Astrocyte of the cerebellum (primary cell): ENCODE measurements at regions not wholly inside any gene's neighbourhood (a gene's known extent, or its start where the extent isn't known, plus 50 kb on each side); places are given as distances from the start of the nearest gene placed in this dataset.
A peak's percentile ranks its signal among the peaks of the same experiment; 100 is the strongest.

Source experiments
- DNase-seq: peaks from one replicate; pipeline ENCODE4 v3.0.0-alpha.2; 2011; ENCODE audit warnings: low read depth
- H3K4me3 ChIP-seq: 2 replicates; pipeline ENCODE4 v1.5.1; 2011; ENCODE audit warnings: mild to moderate bottlenecking, low read depth, low read length, moderate library complexity
- in situ Hi-C: cut with HindIII; loops from 2 replicates; pipeline ENCODE4 v1.10.0; 2017; ENCODE audit warnings: low sequenced_read_pairs
- TF ChIP-seq, protein P1 (sequence below): IDR thresholded peaks from 2 replicates; pipeline ENCODE4 v1.5.1; 2012; ENCODE audit warnings: low read length, low read depth, moderate library complexity, mild to moderate bottlenecking; ENCODE audit errors: missing control alignments

DNA sequence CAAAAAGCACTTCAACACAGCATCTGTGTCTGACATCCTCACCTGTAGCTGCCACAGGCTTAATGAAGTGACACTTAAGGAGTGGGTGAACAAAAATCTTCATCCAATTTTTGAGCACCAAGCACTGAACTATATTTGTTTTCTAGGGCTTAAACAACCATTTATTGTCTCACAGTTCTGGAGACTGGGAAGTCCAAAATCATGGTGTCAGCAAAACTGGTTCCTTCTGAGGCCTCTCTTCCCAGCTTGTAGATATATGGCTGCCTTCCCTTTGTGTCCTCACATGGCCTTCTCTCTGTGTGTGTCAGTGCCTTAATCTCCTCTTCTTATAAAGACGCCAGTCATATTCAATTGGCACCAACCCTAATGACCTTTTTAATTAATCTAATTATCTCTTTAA lies 189.2 kb upstream of the CLNK start:
- no peak for DNase-seq
- TF ChIP-seq, protein P1, sequence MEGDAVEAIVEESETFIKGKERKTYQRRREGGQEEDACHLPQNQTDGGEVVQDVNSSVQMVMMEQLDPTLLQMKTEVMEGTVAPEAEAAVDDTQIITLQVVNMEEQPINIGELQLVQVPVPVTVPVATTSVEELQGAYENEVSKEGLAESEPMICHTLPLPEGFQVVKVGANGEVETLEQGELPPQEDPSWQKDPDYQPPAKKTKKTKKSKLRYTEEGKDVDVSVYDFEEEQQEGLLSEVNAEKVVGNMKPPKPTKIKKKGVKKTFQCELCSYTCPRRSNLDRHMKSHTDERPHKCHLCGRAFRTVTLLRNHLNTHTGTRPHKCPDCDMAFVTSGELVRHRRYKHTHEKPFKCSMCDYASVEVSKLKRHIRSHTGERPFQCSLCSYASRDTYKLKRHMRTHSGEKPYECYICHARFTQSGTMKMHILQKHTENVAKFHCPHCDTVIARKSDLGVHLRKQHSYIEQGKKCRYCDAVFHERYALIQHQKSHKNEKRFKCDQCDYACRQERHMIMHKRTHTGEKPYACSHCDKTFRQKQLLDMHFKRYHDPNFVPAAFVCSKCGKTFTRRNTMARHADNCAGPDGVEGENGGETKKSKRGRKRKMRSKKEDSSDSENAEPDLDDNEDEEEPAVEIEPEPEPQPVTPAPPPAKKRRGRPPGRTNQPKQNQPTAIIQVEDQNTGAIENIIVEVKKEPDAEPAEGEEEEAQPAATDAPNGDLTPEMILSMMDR: no peak
- H3K4me3 ChIP-seq: no peak overlapping the region
- in situ Hi-C loops: no loop called here

DNA sequence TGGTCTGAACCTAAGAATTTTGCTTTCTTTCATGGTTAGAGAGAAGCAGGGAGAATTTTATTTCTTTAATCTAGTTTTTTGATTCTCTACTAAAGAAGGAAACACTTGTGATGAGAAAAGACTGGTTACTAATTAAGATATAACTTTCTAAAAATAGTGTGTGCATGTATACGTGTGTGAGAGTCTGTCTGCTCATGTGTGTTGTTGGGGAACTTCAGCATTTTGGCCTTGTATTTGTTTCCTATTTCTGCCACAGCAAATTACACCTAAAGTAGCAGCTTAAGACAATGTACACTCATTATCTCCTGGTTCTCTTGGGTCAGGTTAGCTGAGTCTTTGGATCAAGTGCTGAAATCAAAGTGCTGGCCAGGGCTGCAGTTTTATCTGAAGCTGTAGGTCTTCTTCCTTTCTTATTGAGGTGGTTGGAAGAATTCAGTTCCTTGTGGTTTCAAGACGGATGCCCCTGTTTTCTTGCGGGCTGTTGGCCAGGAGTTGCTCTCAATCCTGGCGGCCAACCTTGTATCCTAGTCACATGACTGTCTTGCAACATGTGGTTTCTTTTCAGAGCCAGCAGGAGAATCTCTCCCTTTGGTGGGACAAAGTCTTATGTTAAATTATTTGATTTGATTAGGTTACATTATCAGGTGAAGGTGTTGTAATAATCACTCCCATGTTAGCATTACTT lies 188.4 kb upstream of the CLNK start:
- TF ChIP-seq, protein P1: no peak
- in situ Hi-C loops: no loop called here
- H3K4me3 ChIP-seq: no peak overlapping the region
- DNase-seq: peak; percentile 13

DNA sequence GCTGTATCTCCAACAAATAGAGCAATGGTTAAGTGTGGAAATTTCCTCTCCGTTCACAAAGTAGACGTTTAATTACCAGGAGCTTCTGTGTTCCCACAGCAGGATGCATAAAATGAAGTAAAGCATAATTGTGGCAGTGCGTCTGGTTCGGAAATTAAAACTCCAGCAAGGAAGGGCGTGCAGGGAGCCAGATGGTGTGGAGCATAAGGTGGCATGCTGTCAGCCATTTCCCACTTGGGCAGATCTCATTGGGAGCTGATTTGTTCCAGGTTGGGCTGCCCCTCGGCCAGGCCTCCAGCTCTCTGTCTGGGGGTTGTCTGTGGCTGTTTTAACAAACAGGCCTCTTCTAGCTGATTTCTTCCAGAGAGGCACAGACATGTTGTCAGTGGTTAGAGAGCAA lies 182.1 kb upstream of the CLNK start:
- in situ Hi-C loops: no loop called here
- DNase-seq: no peak
- H3K4me3 ChIP-seq: no peak overlapping the region
- TF ChIP-seq, protein P1: no peak

DNA sequence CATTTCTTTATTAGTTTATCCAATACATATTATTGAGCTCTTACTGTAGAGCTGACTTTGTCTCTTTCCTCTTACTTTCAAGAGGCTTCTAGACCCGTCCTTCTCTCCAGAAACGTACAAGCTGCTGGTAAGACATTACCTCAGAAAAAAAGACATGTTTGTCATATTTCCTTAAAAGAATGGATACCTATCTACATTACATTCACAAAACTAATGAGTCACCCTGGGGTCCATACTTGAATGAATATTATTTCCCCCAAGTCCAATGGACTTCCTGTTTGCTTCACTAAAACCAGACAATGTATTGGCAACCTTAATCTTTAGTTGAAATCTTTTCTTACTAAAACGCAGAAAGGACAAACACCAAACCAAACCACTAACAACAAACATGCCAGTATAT lies 176.5 kb upstream of the CLNK start:
- H3K4me3 ChIP-seq: no peak overlapping the region
- TF ChIP-seq, protein P1: no peak
- in situ Hi-C loops: no loop called here
- DNase-seq: no peak

DNA sequence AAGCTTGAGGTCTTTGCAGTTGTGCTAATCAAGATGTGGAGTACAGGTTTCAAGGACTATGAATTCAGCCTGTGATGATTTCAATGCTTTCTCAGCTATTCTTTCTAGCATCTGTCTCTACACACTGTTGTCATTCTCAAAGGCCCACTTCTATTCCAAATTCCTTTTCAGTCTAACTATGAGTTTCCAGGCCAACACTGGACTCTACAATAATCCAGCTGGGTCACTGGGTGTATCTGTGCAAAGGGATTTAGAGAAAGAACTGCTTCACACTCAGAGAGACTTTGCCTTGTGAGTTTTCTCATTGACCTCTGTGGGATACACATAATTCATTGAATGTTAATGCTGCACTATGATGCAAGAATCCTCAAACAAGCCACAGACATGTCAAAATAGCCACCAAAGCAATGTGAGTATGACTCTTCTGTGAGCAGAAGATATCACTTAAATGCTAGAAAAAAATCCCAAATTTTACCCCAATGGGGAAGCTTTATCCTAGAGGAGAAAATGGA lies 171.8 kb upstream of the CLNK start:
- in situ Hi-C loops: no loop called here
- H3K4me3 ChIP-seq: no peak overlapping the region
- no peak for DNase-seq
- TF ChIP-seq, protein P1: no peak

DNA sequence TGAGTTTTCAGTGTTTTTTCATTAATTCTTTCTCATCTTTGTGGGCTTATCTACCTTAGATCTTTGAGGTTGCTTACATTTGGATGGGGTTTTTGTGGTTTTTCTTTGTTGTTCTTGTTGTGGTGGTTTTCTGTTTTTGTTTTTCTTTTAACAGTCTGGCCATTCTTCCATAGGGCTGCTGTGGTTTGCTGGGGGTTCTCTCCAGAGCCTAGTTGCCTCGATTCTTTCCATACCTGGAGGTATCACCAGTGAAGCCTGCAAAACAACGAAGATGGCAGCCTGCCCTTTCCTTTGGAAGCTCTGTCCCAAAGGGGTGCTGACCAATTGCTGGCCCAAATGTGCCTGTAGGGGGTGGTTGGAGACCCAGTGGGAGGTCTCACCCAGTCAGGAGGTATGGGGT lies 168.6 kb upstream of the CLNK start:
- no peak overlapping the region for H3K4me3 ChIP-seq
- in situ Hi-C loops: no loop called here
- no peak for DNase-seq
- TF ChIP-seq, protein P1: no peak
